Prostate gland (tissue), 2 donors: ENCODE measurements at regions not wholly inside any gene's neighbourhood (a gene's known extent, or its start where the extent isn't known, plus 50 kb on each side); places are given as distances from the start of the nearest gene placed in this dataset.

Experiments used
- DNase-seq: peaks from one replicate; pipeline ENCODE4 v3.0.0-alpha.2; 2019; ENCODE audit warnings: low spot score
- H3K27ac ChIP-seq, 2 donors: fragments of 200-600 bp; sonication (generic); 2 replicates each; pipeline ENCODE4 v1.5.1; 2017 to 2019
- H3K27me3 ChIP-seq: fragments of 200-600 bp; sonication (generic); replicated peaks from 2 replicates; pipeline ENCODE4 v1.5.1; 2019; ENCODE audit not compliant: insufficient read depth
- H3K36me3 ChIP-seq, 2 donors: fragments of 200-600 bp; sonication (generic); 1 replicate in 1 of 2; 2 replicates in 1 of 2; pipeline versions ENCODE4 v1.5.1 to v1.8.1; 2017 to 2019
- H3K4me1 ChIP-seq: fragments of 200-600 bp; sonication (generic); replicated peaks from 2 replicates; pipeline ENCODE4 v1.5.1; 2019
- H3K4me3 ChIP-seq, 2 donors: fragments of 200-600 bp; sonication (generic); 2 replicates each; pipeline ENCODE4 v1.5.1; 2017 to 2019
- H3K9me3 ChIP-seq: fragments of 200-600 bp; sonication (generic); 2 replicates; pipeline ENCODE4 v1.5.1; 2017
- CTCF ChIP-seq, 4 experiments: fragments of 200-600 bp in 2 of 4; fragments of 450-650 bp in 2 of 4; sonication (generic) in 2 of 4; IDR thresholded peaks; 1 replicate in 3 of 4; 2 replicates in 1 of 4; pipeline ENCODE4 v1.5.1; 2016 to 2019; ENCODE audit warnings: antibody characterized with exemption in 4 of 4, mild to moderate bottlenecking in 2 of 4, moderate library complexity in 2 of 4
- POLR2A ChIP-seq: fragments of 450-650 bp; IDR thresholded peaks from one replicate; pipeline ENCODE4 v1.6.1; 2016; ENCODE audit warnings: antibody characterized with exemption, mild to moderate bottlenecking
- POLR2AphosphoS5 ChIP-seq: sonication (generic); formaldehyde crosslinking; IDR thresholded peaks from one replicate; pipeline ENCODE4 v1.6.1; 2017; ENCODE audit warnings: antibody characterized with exemption
- WGBS: methylation state at CpG from one replicate; pipeline ENCODE4 v1.1.5; 2018; 5-methylcytosine and 5-hydroxymethylcytosine counted together
- intact Hi-C: fragments of 100-400 bp; cut with DNase I; formaldehyde crosslinking; loops from one replicate; pipeline ENCODE4 v1.14.2; 2022

GRCh38 chr21:35154788-35155187, 105.7 kb upstream of the RUNX1 start:
- Histone ChIP-seq H3K36me3 (no peaks in the 10 kb centered on the region), H3K4me1 (no peaks in the 10 kb centered on the region), H3K27me3 (no peaks in the 10 kb centered on the region), H3K27ac (no peak overlapping the region), H3K4me3 (no peak overlapping the region), H3K9me3 (no peaks in the 10 kb centered on the region)
- intact Hi-C loops, result no loop called here
- TF ChIP-seq CTCF (IDR thresholded peaks at IDR 0.05) (no peak), POLR2A (no peak), POLR2AphosphoS5 (no peak)
- no peak for DNase-seq
- 76% methylated on average over 6 of the region's 6 CpGs for WGBS

- Histone ChIP-seq H3K4me3 (no peak overlapping the region), H3K4me1 (no peaks in the 10 kb centered on the region), H3K36me3 (no peaks in the 10 kb centered on the region), H3K27ac (no peak overlapping the region), H3K27me3 (no peaks in the 10 kb centered on the region), H3K9me3 (no peaks in the 10 kb centered on the region)
- DNase-seq, result no peak
- WGBS, result 90% methylated on average over 5 of the region's 5 CpGs
- intact Hi-C loops, result no loop called here
- TF ChIP-seq POLR2A (no peak), CTCF (IDR thresholded peaks at IDR 0.05) (no peak), POLR2AphosphoS5 (no peak)
These were observed 104.6 kb upstream of the RUNX1 start for GRCh38 chr21:35153671-35154070.

GRCh38 chr21:35150562-35151226, 101.6 kb upstream of the RUNX1 start:
- H3K36me3 ChIP-seq, result no peaks in the 10 kb centered on the region
- DNase-seq, result no peak
- H3K9me3 ChIP-seq, result no peaks in the 10 kb centered on the region
- H3K4me3 ChIP-seq, result no peak overlapping the region
- intact Hi-C loops, result no loop called here
- 78% methylated on average over 2 of the region's 2 CpGs for WGBS
- H3K4me1 ChIP-seq, result no peaks in the 10 kb centered on the region
- H3K27me3 ChIP-seq, result no peaks in the 10 kb centered on the region
- no peak for TF ChIP-seq POLR2A
- no peak overlapping the region for H3K27ac ChIP-seq

- H3K9me3 ChIP-seq, result no peaks in the 10 kb centered on the region
- H3K27me3 ChIP-seq, result no peaks in the 10 kb centered on the region
- DNase-seq, result no peak
- no peaks in the 10 kb centered on the region for H3K4me1 ChIP-seq
- intact Hi-C loops, result no loop called here
- no peaks in the 10 kb centered on the region for H3K36me3 ChIP-seq
- WGBS, result 64% methylated on average over 3 of the region's 3 CpGs
- TF ChIP-seq POLR2A, result no peak
- no peak for TF ChIP-seq POLR2AphosphoS5
- TF ChIP-seq CTCF (IDR thresholded peaks at IDR 0.05), result no peak
- H3K4me3 ChIP-seq, result no peak overlapping the region
- no peak overlapping the region for H3K27ac ChIP-seq
These were observed 100.6 kb upstream of the RUNX1 start for GRCh38 chr21:35149698-35150097.

GRCh38 chr21:35147439-35147838, 98.3 kb upstream of the RUNX1 start:
- H3K27ac ChIP-seq, result no peak overlapping the region
- 44% methylated on average over 4 of the region's 4 CpGs for WGBS
- intact Hi-C loops, result no loop called here

More at GRCh38 chr21:35147439-35147838, 98.3 kb upstream of the RUNX1 start:
- DNase-seq, result no peak
- no peak overlapping the region for H3K4me3 ChIP-seq
- no peaks in the 10 kb centered on the region for H3K9me3 ChIP-seq
- no peaks in the 10 kb centered on the region for H3K36me3 ChIP-seq
- TF ChIP-seq POLR2A, result no peak
- TF ChIP-seq CTCF (IDR thresholded peaks at IDR 0.05), result no peak
- no peaks in the 10 kb centered on the region for H3K27me3 ChIP-seq
- H3K4me1 ChIP-seq, result no peaks in the 10 kb centered on the region
